ENCODE measurements at regions not wholly inside any gene's neighbourhood (a gene's known extent, or its start where the extent isn't known, plus 50 kb on each side); places are given as distances from the start of the nearest gene placed in this dataset.

DNA sequence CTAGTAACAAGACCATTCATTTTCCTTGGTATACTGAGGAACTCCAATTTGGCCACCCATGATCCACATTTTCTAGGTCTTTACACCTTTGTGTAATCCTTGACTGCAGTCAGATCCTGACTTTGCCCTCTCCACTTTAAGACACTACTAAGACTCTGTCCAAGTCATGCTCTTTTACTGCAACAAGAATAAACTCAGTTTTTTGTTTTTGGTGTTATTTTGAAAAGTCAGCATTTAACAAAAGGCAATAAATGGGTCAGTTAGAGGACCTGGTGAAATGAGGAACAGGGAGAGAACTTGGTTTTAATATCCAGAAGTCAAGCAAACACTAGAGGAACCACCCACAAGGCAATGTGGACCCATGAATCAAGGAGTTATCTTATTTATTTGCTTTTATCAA is 252.2 kb upstream of the RBBP8 start:
- CTCF ChIA-PET, result no interaction called here
- ATAC-seq (no peak), DNase-seq (ENCODE audit: low spot score) (no peak)
- Mint-ChIP-seq H3K4me3 (no peak overlapping the region), H3K27me3 (ENCODE audit: low read depth) (peaks cover 7% of the 10 kb centered on the region; the same call in 1 of the 2 replicates), H3K27ac (no peak overlapping the region), H3K36me3 (0 out of 2 replicates have a peak, but pooled peaks cover 2% of the 10 kb centered on the region), H3K4me1 (no peaks in the 10 kb centered on the region), H3K9me3 (peaks cover 3% of the 10 kb centered on the region)
- POLR2A ChIA-PET, result interaction anchor here (0.7 kb wide), 1 partner anchor 546 kb away, joined by 3 read pairs; no protein-coding TSS in a partner anchor
- TF ChIP-seq, protein P1, sequence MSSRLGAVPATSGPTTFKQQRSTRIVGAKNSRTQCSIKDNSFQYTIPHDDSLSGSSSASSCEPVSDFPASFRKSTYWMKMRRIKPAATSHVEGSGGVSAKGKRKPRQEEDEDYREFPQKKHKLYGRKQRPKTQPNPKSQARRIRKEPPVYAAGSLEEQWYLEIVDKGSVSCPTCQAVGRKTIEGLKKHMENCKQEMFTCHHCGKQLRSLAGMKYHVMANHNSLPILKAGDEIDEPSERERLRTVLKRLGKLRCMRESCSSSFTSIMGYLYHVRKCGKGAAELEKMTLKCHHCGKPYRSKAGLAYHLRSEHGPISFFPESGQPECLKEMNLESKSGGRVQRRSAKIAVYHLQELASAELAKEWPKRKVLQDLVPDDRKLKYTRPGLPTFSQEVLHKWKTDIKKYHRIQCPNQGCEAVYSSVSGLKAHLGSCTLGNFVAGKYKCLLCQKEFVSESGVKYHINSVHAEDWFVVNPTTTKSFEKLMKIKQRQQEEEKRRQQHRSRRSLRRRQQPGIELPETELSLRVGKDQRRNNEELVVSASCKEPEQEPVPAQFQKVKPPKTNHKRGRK (CRISPR knock-in tag; IDR thresholded peaks at IDR 0.05; ENCODE audit: borderline replicate concordance), result no peak
- TF ChIP-seq JAZF1 (CRISPR knock-in tag; IDR thresholded peaks at IDR 0.05), result no peak
- no peak for TF ChIP-seq MXD4 (CRISPR knock-in tag; IDR thresholded peaks at IDR 0.05; ENCODE audit: borderline replicate concordance)
- no peak for TF ChIP-seq TEAD4 (CRISPR knock-in tag; IDR thresholded peaks at IDR 0.05)
- TF ChIP-seq ZNF138 (CRISPR knock-in tag; conservative IDR thresholded peaks at IDR 0.05), result no peak
- no peak for TF ChIP-seq MYBL2 (CRISPR knock-in tag; IDR thresholded peaks at IDR 0.05)
- TF ChIP-seq OVOL2 (CRISPR knock-in tag; IDR thresholded peaks at IDR 0.05; ENCODE audit: borderline replicate concordance), result no peak
- TF ChIP-seq, protein P2, sequence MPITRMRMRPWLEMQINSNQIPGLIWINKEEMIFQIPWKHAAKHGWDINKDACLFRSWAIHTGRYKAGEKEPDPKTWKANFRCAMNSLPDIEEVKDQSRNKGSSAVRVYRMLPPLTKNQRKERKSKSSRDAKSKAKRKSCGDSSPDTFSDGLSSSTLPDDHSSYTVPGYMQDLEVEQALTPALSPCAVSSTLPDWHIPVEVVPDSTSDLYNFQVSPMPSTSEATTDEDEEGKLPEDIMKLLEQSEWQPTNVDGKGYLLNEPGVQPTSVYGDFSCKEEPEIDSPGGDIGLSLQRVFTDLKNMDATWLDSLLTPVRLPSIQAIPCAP (CRISPR knock-in tag; IDR thresholded peaks at IDR 0.05), result no peak
- TF ChIP-seq, protein P3, sequence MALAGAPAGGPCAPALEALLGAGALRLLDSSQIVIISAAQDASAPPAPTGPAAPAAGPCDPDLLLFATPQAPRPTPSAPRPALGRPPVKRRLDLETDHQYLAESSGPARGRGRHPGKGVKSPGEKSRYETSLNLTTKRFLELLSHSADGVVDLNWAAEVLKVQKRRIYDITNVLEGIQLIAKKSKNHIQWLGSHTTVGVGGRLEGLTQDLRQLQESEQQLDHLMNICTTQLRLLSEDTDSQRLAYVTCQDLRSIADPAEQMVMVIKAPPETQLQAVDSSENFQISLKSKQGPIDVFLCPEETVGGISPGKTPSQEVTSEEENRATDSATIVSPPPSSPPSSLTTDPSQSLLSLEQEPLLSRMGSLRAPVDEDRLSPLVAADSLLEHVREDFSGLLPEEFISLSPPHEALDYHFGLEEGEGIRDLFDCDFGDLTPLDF (CRISPR knock-in tag; IDR thresholded peaks at IDR 0.05), result no peak
- TF ChIP-seq ZNF232 (CRISPR knock-in tag; IDR thresholded peaks at IDR 0.05), result no peak
- TF ChIP-seq ETV6 (CRISPR knock-in tag; IDR thresholded peaks at IDR 0.05), result no peak
- TF ChIP-seq ZBTB21 (CRISPR knock-in tag; IDR thresholded peaks at IDR 0.05; ENCODE audit: borderline replicate concordance), result no peak
- TF ChIP-seq ZNF423 (CRISPR knock-in tag; IDR thresholded peaks at IDR 0.05), result no peak
- TF ChIP-seq TEAD1 (CRISPR knock-in tag; IDR thresholded peaks at IDR 0.05), result no peak

DNA sequence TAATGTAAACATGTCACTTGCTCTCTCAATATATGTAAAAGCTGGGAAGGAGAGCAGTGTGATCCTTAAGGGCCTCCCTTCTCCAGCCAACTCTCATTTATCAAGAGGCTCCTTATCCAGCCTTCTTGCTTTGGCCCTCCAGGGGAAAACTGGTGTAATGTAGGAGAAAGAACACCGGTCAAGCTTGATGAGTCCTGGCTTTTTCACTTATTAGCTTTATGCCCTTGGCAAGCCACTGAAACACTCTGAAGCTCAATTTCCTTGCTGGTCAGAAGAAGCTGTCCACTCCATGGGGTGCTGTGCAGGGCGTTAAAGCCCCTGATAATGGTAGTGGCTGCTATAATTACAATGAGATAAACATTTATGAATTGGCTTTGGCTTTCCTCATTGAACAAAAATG is 251.2 kb upstream of the RBBP8 start:
- Mint-ChIP-seq H3K9me3 (peaks cover 7% of the 10 kb centered on the region), H3K27me3 (ENCODE audit: low read depth) (peaks cover 7% of the 10 kb centered on the region; the same call in 1 of the 2 replicates), H3K27ac (no peak overlapping the region), H3K4me1 (no peaks in the 10 kb centered on the region), H3K36me3 (peaks cover 5% of the 10 kb centered on the region; the same call in 1 of the 2 replicates), H3K4me3 (no peak overlapping the region)
- DNase-seq (ENCODE audit: low spot score), result no peak
- TF ChIP-seq, protein P4, sequence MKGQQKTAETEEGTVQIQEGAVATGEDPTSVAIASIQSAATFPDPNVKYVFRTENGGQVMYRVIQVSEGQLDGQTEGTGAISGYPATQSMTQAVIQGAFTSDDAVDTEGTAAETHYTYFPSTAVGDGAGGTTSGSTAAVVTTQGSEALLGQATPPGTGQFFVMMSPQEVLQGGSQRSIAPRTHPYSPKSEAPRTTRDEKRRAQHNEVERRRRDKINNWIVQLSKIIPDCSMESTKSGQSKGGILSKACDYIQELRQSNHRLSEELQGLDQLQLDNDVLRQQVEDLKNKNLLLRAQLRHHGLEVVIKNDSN (CRISPR knock-in tag; IDR thresholded peaks at IDR 0.05), result no peak
- TF ChIP-seq MYBL2 (CRISPR knock-in tag; IDR thresholded peaks at IDR 0.05), result no peak
- TF ChIP-seq, protein P1 (CRISPR knock-in tag; IDR thresholded peaks at IDR 0.05; ENCODE audit: borderline replicate concordance), result no peak
- CTCF ChIA-PET, result no interaction called here
- POLR2A ChIA-PET, result no interaction called here
- no peak for ATAC-seq

DNA sequence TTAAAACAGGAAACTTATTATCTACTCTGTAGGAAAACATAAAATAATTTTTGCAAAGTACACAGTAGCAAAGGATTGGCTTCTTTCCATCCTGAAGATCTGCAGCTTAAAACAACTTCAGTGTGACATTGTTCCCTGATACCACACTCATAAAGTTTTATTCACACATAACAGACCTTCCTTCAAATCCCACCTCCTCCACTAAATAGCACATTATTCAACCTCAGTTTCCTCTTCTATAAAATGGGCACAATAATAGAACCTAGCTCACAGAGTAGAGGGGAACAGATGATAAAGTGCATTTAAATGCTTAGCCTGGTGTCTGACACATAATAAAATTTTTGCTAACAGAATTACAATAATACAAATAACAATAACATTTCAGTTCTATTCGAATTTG is 250.4 kb upstream of the RBBP8 start:
- Mint-ChIP-seq H3K4me1 (no peaks in the 10 kb centered on the region), H3K27me3 (ENCODE audit: low read depth) (peaks cover 10% of the 10 kb centered on the region), H3K4me3 (no peak overlapping the region), H3K9me3 (peaks cover 7% of the 10 kb centered on the region), H3K27ac (no peak overlapping the region), H3K36me3 (peaks cover 9% of the 10 kb centered on the region)
- no peak for ATAC-seq
- POLR2A ChIA-PET, result no interaction called here
- CTCF ChIA-PET, result no interaction called here
- no peak for DNase-seq (ENCODE audit: low spot score)
- no peak for TF ChIP-seq GABPB1 (CRISPR knock-in tag; IDR thresholded peaks at IDR 0.05)
- TF ChIP-seq CBFB (CRISPR knock-in tag; IDR thresholded peaks at IDR 0.05; ENCODE audit: low read depth), result no peak
- TF ChIP-seq ESRRA (CRISPR knock-in tag; IDR thresholded peaks at IDR 0.05; ENCODE audit: borderline replicate concordance), result no peak
- TF ChIP-seq, protein P5, sequence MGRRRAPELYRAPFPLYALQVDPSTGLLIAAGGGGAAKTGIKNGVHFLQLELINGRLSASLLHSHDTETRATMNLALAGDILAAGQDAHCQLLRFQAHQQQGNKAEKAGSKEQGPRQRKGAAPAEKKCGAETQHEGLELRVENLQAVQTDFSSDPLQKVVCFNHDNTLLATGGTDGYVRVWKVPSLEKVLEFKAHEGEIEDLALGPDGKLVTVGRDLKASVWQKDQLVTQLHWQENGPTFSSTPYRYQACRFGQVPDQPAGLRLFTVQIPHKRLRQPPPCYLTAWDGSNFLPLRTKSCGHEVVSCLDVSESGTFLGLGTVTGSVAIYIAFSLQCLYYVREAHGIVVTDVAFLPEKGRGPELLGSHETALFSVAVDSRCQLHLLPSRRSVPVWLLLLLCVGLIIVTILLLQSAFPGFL (CRISPR knock-in tag; IDR thresholded peaks at IDR 0.05; ENCODE audit: borderline replicate concordance), result no peak
- TF ChIP-seq, protein P6, sequence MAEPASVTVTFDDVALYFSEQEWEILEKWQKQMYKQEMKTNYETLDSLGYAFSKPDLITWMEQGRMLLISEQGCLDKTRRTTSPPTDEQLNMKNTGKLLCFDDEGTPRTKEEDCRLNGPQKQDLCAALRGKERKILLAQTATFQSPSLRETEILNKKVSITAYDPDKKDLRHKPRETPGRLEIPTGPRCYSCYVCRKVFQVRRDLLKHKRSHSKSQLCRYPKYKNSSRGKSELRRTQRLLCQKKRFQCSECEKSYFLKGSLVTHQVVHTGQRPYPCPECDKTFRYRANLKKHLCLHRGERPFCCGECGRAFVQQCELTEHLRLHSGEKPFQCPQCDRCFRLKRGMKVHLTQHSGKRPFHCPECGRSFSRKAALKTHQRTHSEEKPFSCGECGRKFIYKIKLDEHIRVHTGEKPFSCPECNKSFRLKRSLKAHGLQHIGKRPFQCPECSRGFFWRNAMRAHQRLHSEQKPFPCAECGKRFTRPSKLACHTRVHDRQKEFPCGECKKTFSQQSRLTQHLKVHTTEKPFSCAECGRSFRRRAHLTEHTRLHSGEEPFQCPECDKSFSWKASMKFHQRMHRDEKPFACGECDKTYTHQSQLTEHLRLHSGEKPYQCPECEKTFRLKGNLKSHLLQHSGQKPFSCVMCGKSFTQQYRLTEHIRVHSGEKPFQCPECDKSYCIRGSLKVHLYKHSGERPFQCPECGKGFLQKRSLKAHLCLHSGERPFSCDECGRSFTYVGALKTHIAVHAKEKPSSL (CRISPR knock-in tag; conservative IDR thresholded peaks at IDR 0.05), result no peak
- no peak for TF ChIP-seq JUN (CRISPR knock-in tag; IDR thresholded peaks at IDR 0.05)
- TF ChIP-seq, protein P7, sequence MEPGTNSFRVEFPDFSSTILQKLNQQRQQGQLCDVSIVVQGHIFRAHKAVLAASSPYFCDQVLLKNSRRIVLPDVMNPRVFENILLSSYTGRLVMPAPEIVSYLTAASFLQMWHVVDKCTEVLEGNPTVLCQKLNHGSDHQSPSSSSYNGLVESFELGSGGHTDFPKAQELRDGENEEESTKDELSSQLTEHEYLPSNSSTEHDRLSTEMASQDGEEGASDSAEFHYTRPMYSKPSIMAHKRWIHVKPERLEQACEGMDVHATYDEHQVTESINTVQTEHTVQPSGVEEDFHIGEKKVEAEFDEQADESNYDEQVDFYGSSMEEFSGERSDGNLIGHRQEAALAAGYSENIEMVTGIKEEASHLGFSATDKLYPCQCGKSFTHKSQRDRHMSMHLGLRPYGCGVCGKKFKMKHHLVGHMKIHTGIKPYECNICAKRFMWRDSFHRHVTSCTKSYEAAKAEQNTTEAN (CRISPR knock-in tag; IDR thresholded peaks at IDR 0.05), result no peak

Measured in WTC11 (cell line).